Transverse colon (tissue), 4 donors: ENCODE measurements at regions not wholly inside any gene's neighbourhood (a gene's known extent, or its start where the extent isn't known, plus 50 kb on each side); places are given as distances from the start of the nearest gene placed in this dataset.

Source experiments
- DNase-seq: peaks from one replicate; pipeline ENCODE4 v3.0.0-alpha.2; 2019
- H3K27ac ChIP-seq, 4 donors: fragments of 200-600 bp; sonication (generic); 2 replicates each; pipeline ENCODE4 v1.5.1; 2016 to 2018; ENCODE audit warnings: inconsistent platforms in 4 of 4
- H3K27me3 ChIP-seq: fragments of 200-600 bp; sonication (generic); 2 replicates; pipeline ENCODE4 v1.5.1; 2017; ENCODE audit warnings: inconsistent platforms
- H3K36me3 ChIP-seq, 4 donors: fragments of 200-600 bp; sonication (generic); 2 replicates each; pipeline ENCODE4 v1.5.1; 2017 to 2019; ENCODE audit warnings: inconsistent platforms in 4 of 4
- H3K4me1 ChIP-seq, 4 donors: fragments of 200-600 bp; sonication (generic); 2 replicates each; pipeline ENCODE4 v1.5.1; 2017 to 2020; ENCODE audit warnings: inconsistent platforms in 4 of 4
- H3K4me3 ChIP-seq, 4 donors: fragments of 200-600 bp; sonication (generic); 1 replicate in 1 of 4; 2 replicates in 3 of 4; pipeline versions ENCODE4 v1.5.1 to v1.6.1; 2017 to 2019; ENCODE audit warnings: inconsistent platforms in 4 of 4
- H3K9me3 ChIP-seq, 2 donors: fragments of 200-600 bp; sonication (generic); 2 replicates each; pipeline ENCODE4 v1.5.1; 2017 to 2019; ENCODE audit warnings: inconsistent platforms in 2 of 2
- CTCF ChIP-seq, 5 experiments: fragments of 200-600 bp in 3 of 5; fragments of 450-650 bp in 2 of 5; sonication (generic) in 3 of 5; IDR thresholded peaks; 1 replicate in 2 of 5; 2 replicates in 3 of 5; pipeline ENCODE4 v1.5.1; 2016 to 2017; ENCODE audit warnings: antibody characterized with exemption in 5 of 5, inconsistent platforms in 3 of 5, mild to moderate bottlenecking in 2 of 5, moderate library complexity in 1 of 5
- EP300 ChIP-seq: sonication (generic); formaldehyde crosslinking; IDR thresholded peaks from one replicate; pipeline ENCODE4 v1.6.1; 2017; ENCODE audit warnings: antibody characterized with exemption, low read depth
- POLR2A ChIP-seq: fragments of 450-650 bp; IDR thresholded peaks from one replicate; pipeline ENCODE4 v1.6.1; 2016; ENCODE audit warnings: antibody characterized with exemption, mild to moderate bottlenecking, moderate library complexity
- POLR2AphosphoS5 ChIP-seq, 3 donors: sonication (generic); formaldehyde crosslinking; IDR thresholded peaks; one replicate each; pipeline ENCODE4 v1.6.1; 2016; ENCODE audit warnings: antibody characterized with exemption in 3 of 3
- WGBS, 2 donors: methylation state at CpG; one replicate each; pipeline ENCODE4 v1.1.5; 2018; ENCODE audit warnings: low coverage in 1 of 2; 5-methylcytosine and 5-hydroxymethylcytosine counted together
- in situ Hi-C, 4 donors: fragments of 200-750 bp; cut with MboI; loops; one replicate each; pipeline versions ENCODE4 v1.15.0 to v1.15.1; 2017; ENCODE audit warnings: low sequenced_read_pairs in 3 of 4, low pct_ligation_motif_present in 1 of 4, low pct_unique_long_range_greater_than_20kb in 1 of 4
- intact Hi-C: fragments of 100-400 bp; cut with DNase I; formaldehyde crosslinking; loops from one replicate; pipeline ENCODE4 v1.15.1; 2023; ENCODE audit warnings: low total_unique reads

- H3K27ac ChIP-seq: no peak overlapping the region
- no peaks in the 10 kb centered on the region for H3K27me3 ChIP-seq
- peaks cover 0 to 24% (median 7%) of the 10 kb centered on the region in 4 donors for H3K4me1 ChIP-seq
- intact Hi-C loops: no loop called here
- TF ChIP-seq CTCF (IDR thresholded peaks at IDR 0.05): no peak
- no peak for TF ChIP-seq POLR2A
- TF ChIP-seq POLR2AphosphoS5 (IDR thresholded peaks at IDR 0.05): no peak
- TF ChIP-seq EP300: no peak
- WGBS, 2 donors: 83 to 88% methylated on average over 2 to 4 of the region's 4 CpGs
- no peaks in the 10 kb centered on the region for H3K9me3 ChIP-seq
- no peaks in the 10 kb centered on the region for H3K36me3 ChIP-seq
- in situ Hi-C loops: no loop called here
- DNase-seq: no peak
- no peak overlapping the region for H3K4me3 ChIP-seq
These were observed 212.8 kb upstream of the PPARGC1A start for GRCh38 chr4:24102621-24103020.

GRCh38 chr4:24096603-24097002, 206.8 kb upstream of the PPARGC1A start:
- intact Hi-C loops: no loop called here
- in situ Hi-C loops: no loop called here
- Histone ChIP-seq H3K4me3 (no peak overlapping the region), H3K36me3 (no peaks in the 10 kb centered on the region), H3K27ac (no peak overlapping the region), H3K9me3 (no peaks in the 10 kb centered on the region), H3K4me1 (no peaks in the 10 kb centered on the region), H3K27me3 (no peaks in the 10 kb centered on the region)
- DNase-seq: no peak
- WGBS, 2 donors: 73 to 77% methylated on average over 2 of the region's 2 CpGs
- no peak for TF ChIP-seq POLR2A
- no peak for TF ChIP-seq POLR2AphosphoS5 (IDR thresholded peaks at IDR 0.05)
- no peak for TF ChIP-seq CTCF (IDR thresholded peaks at IDR 0.05)
- no peak for TF ChIP-seq EP300

GRCh38 chr4:24094726-24095125, 204.9 kb upstream of the PPARGC1A start:
- Histone ChIP-seq H3K27me3 (no peaks in the 10 kb centered on the region), H3K36me3 (no peaks in the 10 kb centered on the region), H3K9me3 (no peaks in the 10 kb centered on the region), H3K4me1 (no peaks in the 10 kb centered on the region), H3K27ac (no peak overlapping the region), H3K4me3 (no peak overlapping the region)
- in situ Hi-C loops: no loop called here
- DNase-seq: no peak
- WGBS, 2 donors: 63 to 69% methylated on average over 2 of the region's 2 CpGs
- intact Hi-C loops: no loop called here
- TF ChIP-seq POLR2A: no peak
- TF ChIP-seq CTCF (IDR thresholded peaks at IDR 0.05): no peak

GRCh38 chr4:24093446-24093845, 203.6 kb upstream of the PPARGC1A start:
- intact Hi-C loops: no loop called here
- Histone ChIP-seq H3K36me3 (no peaks in the 10 kb centered on the region), H3K4me3 (no peak overlapping the region), H3K27me3 (no peaks in the 10 kb centered on the region), H3K4me1 (no peaks in the 10 kb centered on the region), H3K27ac (no peak overlapping the region), H3K9me3 (no peaks in the 10 kb centered on the region)
- in situ Hi-C loops: no loop called here
- TF ChIP-seq CTCF (IDR thresholded peaks at IDR 0.05): no peak
- TF ChIP-seq EP300: no peak
- TF ChIP-seq POLR2A: no peak
- no peak for TF ChIP-seq POLR2AphosphoS5 (IDR thresholded peaks at IDR 0.05)
- no peak for DNase-seq
- WGBS, 2 donors: 86% methylated on average over 2 of the region's 2 CpGs; no CpG with 5 or more reads in 1 of the 2 donors
